Spleen (tissue), 11 donors: ENCODE measurements at regions not wholly inside any gene's neighbourhood (a gene's known extent, or its start where the extent isn't known, plus 50 kb on each side); places are given as distances from the start of the nearest gene placed in this dataset.

Experiments used
- DNase-seq: peaks from one replicate; pipeline ENCODE4 v3.0.0-alpha.2; 2020
- H3K27ac ChIP-seq, 8 donors: fragments of 200-600 bp; sonication (generic) in 7 of 8; 1 replicate in 4 of 8; 2 replicates in 4 of 8; pipeline versions ENCODE4 v1.5.0 to v1.8.0; 2016 to 2021; ENCODE audit warnings: inconsistent platforms in 4 of 8, mild to moderate bottlenecking in 4 of 8, moderate library complexity in 1 of 8
- H3K27me3 ChIP-seq, 7 donors: fragments of 200-600 bp; sonication (generic) in 6 of 7; replicated peaks in 1 of 7; 1 replicate in 4 of 7; 2 replicates in 3 of 7; pipeline versions ENCODE4 v1.5.0 to v1.8.0; 2016 to 2021; ENCODE audit warnings: inconsistent platforms in 3 of 7, mild to moderate bottlenecking in 1 of 7
- H3K36me3 ChIP-seq, 6 donors: fragments of 200-600 bp; sonication (generic) in 5 of 6; 1 replicate in 4 of 6; 2 replicates in 2 of 6; pipeline versions ENCODE4 v1.5.0 to v1.8.0; 2016 to 2021; ENCODE audit warnings: inconsistent platforms in 2 of 6
- H3K4me1 ChIP-seq, 6 donors: fragments of 200-600 bp; sonication (generic) in 5 of 6; 1 replicate in 3 of 6; 2 replicates in 3 of 6; pipeline versions ENCODE4 v1.5.0 to v1.8.0; 2016 to 2021; ENCODE audit warnings: inconsistent platforms in 3 of 6
- H3K4me3 ChIP-seq, 8 donors: fragments of 200-600 bp; sonication (generic) in 7 of 8; 1 replicate in 4 of 8; 2 replicates in 4 of 8; pipeline versions ENCODE4 v1.5.0 to v1.8.0; 2016 to 2021; ENCODE audit warnings: inconsistent platforms in 4 of 8, mild to moderate bottlenecking in 4 of 8, moderate library complexity in 2 of 8
- H3K9me3 ChIP-seq, 8 donors: fragments of 200-600 bp; sonication (generic) in 7 of 8; 1 replicate in 4 of 8; 2 replicates in 4 of 8; pipeline versions ENCODE4 v1.5.0 to v1.8.0; 2016 to 2021; ENCODE audit warnings: inconsistent platforms in 4 of 8
- POLR2A ChIP-seq, 3 donors: fragments of 450-650 bp; IDR thresholded peaks; one replicate each; pipeline ENCODE4 v1.5.1; 2017; ENCODE audit warnings: antibody characterized with exemption in 3 of 3, mild to moderate bottlenecking in 1 of 3
- POLR2AphosphoS5 ChIP-seq, 3 donors: sonication (generic); formaldehyde crosslinking; IDR thresholded peaks; one replicate each; pipeline ENCODE4 v1.5.1; 2017; ENCODE audit warnings: antibody characterized with exemption in 3 of 3
- WGBS, 5 donors: extraction: QIAGEN DNeasy Blood & Tissue Kit in 3 of 5; methylation state at CpG; one replicate each; pipeline versions ENCODE4 v1.1.5 to v1.1.7; 2013 to 2018; 5-methylcytosine and 5-hydroxymethylcytosine counted together
- intact Hi-C: fragments of 100-400 bp; cut with DNase I; formaldehyde crosslinking; loops from one replicate; pipeline ENCODE4 v1.15.0; 2023; ENCODE audit warnings: low total_unique reads
- TF ChIP-seq, protein P1 (sequence below), 11 experiments: fragments of 200-600 bp in 7 of 11; fragments of 450-650 bp in 4 of 11; sonication (generic) in 4 of 11; IDR thresholded peaks in 8 of 11; conservative IDR thresholded peaks in 3 of 11; 1 replicate in 7 of 11; 2 replicates in 4 of 11; pipeline versions ENCODE4 v1.4.0 to v1.8.0; 2016 to 2021; ENCODE audit warnings: antibody characterized with exemption in 11 of 11, inconsistent platforms in 4 of 11, mild to moderate bottlenecking in 1 of 11
- donor health status: healthy with polysubstance abuse.
- donor health status: DM: no; HTN: no; CAD: no; lungs with moderate emphysema.
- donor health status: DM: no; HTN: no; CAD: no.
- donor health status: Bipolar disorder and iron deficiency.
- donor health status: healthy.
- donor health status: DM: no; HTN: no; CAD: no.
- donor health status: DM: yes; HTN: yes; CAD: no.

DNA sequence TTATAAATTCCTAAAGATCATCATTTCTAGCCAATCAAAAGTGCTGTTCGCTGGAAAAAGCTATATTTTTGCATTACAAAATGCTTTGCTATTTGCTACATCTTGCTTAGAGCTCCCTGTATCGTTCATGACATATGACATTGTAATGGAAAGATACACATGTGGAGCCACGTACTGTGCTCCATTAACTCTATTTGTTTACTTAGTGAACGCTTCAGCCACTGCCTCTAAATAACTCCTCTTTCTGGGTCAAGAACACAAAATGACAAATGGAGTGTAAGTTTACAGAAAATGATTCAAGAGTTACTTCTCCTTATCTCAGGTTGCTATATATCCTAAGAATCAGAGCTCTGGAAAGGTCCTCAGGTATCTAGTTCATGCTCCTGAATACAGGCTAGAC is 329.1 kb upstream of the SMIM31 start:
- Histone ChIP-seq H3K4me3 (no peak overlapping the region), H3K9me3 (peaks cover 0 to 18% (median 3%) of the 10 kb centered on the region in 8 donors), H3K4me1 (no peaks in the 10 kb centered on the region), H3K36me3 (no peaks in the 10 kb centered on the region), H3K27ac (no peak overlapping the region), H3K27me3 (no peaks in the 10 kb centered on the region)
- intact Hi-C loops, result no loop called here
- WGBS, 5 donors, result 47 to 63% (median 56%) methylated on average over 4 of the region's 4 CpGs
- no peak for TF ChIP-seq POLR2A (IDR thresholded peaks at IDR 0.05)
- TF ChIP-seq POLR2AphosphoS5 (IDR thresholded peaks at IDR 0.05), result no peak
- TF ChIP-seq, protein P1, sequence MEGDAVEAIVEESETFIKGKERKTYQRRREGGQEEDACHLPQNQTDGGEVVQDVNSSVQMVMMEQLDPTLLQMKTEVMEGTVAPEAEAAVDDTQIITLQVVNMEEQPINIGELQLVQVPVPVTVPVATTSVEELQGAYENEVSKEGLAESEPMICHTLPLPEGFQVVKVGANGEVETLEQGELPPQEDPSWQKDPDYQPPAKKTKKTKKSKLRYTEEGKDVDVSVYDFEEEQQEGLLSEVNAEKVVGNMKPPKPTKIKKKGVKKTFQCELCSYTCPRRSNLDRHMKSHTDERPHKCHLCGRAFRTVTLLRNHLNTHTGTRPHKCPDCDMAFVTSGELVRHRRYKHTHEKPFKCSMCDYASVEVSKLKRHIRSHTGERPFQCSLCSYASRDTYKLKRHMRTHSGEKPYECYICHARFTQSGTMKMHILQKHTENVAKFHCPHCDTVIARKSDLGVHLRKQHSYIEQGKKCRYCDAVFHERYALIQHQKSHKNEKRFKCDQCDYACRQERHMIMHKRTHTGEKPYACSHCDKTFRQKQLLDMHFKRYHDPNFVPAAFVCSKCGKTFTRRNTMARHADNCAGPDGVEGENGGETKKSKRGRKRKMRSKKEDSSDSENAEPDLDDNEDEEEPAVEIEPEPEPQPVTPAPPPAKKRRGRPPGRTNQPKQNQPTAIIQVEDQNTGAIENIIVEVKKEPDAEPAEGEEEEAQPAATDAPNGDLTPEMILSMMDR (IDR thresholded peaks at IDR 0.05 in 8 of 11, conservative IDR thresholded peaks at IDR 0.05 in 3 of 11), result no peak
- no peak for DNase-seq

DNA sequence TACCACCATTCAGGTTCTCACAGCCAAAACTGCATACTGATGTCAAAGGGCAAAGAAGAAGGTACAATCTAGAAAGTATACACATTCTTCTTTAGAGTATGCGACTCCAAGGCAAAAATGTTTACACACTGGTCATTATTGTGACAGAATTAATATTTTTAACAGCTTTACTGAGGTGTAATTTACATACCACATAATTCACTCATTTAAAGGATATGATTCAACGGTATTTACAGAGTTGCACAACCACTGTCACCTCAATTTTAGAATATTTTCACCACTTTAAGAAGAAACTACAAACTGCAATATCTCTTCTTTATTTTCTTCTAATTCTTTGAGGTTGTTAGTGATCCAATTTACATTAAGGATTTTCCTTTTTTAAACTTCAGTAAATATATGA is 325.4 kb upstream of the SMIM31 start:
- Histone ChIP-seq H3K36me3 (no peaks in the 10 kb centered on the region), H3K4me1 (no peaks in the 10 kb centered on the region), H3K4me3 (no peak overlapping the region), H3K9me3 (no peaks in the 10 kb centered on the region), H3K27me3 (no peaks in the 10 kb centered on the region), H3K27ac (no peak overlapping the region)
- intact Hi-C loops, result no loop called here
- TF ChIP-seq POLR2AphosphoS5 (IDR thresholded peaks at IDR 0.05), result no peak
- TF ChIP-seq POLR2A (IDR thresholded peaks at IDR 0.05), result no peak
- TF ChIP-seq, protein P1 (IDR thresholded peaks at IDR 0.05 in 8 of 11, conservative IDR thresholded peaks at IDR 0.05 in 3 of 11), result no peak
- WGBS, 5 donors, result 63 to 76% (median 66%) methylated on average over 2 of the region's 2 CpGs
- no peak for DNase-seq

DNA sequence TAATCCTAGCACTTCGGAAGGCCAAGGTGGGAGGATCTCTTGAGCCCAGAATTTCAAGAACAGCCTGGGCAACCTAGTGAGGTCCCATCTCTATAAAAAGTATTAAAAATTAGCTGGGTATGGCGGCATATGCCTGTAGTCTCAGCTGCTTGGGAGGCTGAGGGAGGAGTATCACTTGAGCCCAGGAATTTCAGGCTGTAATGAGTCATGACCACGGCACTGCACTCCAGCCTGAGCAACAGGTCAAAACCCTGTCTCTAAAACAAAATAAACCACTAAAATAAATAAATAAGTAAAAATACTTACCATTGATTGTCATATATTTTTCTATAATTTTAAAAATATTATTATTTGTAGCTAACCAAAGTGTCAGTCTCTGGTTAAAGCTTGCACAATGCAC is 315.6 kb upstream of the SMIM31 start:
- TF ChIP-seq, protein P1 (IDR thresholded peaks at IDR 0.05 in 8 of 11, conservative IDR thresholded peaks at IDR 0.05 in 3 of 11), result no peak
- TF ChIP-seq POLR2AphosphoS5 (IDR thresholded peaks at IDR 0.05) (no peak), POLR2A (IDR thresholded peaks at IDR 0.05) (no peak)
- DNase-seq, result no peak
- Histone ChIP-seq H3K4me3 (no peak overlapping the region), H3K27me3 (no peaks in the 10 kb centered on the region), H3K4me1 (no peaks in the 10 kb centered on the region), H3K27ac (no peak overlapping the region), H3K9me3 (no peaks in the 10 kb centered on the region), H3K36me3 (no peaks in the 10 kb centered on the region)
- 57 to 76% (median 67%) methylated on average over 3 of the region's 3 CpGs for WGBS, 5 donors
- intact Hi-C loops, result no loop called here

DNA sequence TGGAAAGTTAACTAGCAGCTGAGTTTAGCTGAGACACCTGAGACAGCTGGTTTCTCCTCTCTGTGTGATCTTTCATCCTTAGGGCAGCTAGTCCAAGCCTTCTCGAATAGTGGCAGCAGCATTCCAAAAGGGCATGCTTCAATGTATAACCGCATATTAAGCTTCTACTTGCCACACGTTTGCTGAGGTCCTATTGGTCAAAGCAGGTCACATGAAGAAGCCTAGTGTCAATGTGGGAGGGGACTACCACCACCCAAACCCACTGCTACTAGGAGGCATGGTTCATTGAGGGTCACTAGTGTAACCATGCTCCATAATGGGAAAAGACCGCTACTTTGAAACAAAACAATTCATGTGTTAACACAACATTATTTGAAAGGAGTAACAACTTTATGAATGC is 314.9 kb upstream of the SMIM31 start:
- intact Hi-C loops, result no loop called here
- 67 to 88% (median 72%) methylated on average over 4 of the region's 4 CpGs for whole genome bisulfite sequencing, 5 donors
- no peak overlapping the region for H3K4me3 ChIP-seq
- no peak overlapping the region for H3K27ac ChIP-seq
- no peak for TF ChIP-seq POLR2A (IDR thresholded peaks at IDR 0.05)
- TF ChIP-seq, protein P1 (IDR thresholded peaks at IDR 0.05 in 8 of 11, conservative IDR thresholded peaks at IDR 0.05 in 3 of 11), result no peak
- TF ChIP-seq POLR2AphosphoS5 (IDR thresholded peaks at IDR 0.05), result no peak
- no peaks in the 10 kb centered on the region for H3K36me3 ChIP-seq
- H3K4me1 ChIP-seq, result no peaks in the 10 kb centered on the region
- H3K9me3 ChIP-seq, result no peaks in the 10 kb centered on the region
- H3K27me3 ChIP-seq, result no peaks in the 10 kb centered on the region
- DNase-seq, result no peak
